ENCODE measurements at regions not wholly inside any gene's neighbourhood (a gene's known extent, or its start where the extent isn't known, plus 50 kb on each side); places are given as distances from the start of the nearest gene placed in this dataset.

DNA sequence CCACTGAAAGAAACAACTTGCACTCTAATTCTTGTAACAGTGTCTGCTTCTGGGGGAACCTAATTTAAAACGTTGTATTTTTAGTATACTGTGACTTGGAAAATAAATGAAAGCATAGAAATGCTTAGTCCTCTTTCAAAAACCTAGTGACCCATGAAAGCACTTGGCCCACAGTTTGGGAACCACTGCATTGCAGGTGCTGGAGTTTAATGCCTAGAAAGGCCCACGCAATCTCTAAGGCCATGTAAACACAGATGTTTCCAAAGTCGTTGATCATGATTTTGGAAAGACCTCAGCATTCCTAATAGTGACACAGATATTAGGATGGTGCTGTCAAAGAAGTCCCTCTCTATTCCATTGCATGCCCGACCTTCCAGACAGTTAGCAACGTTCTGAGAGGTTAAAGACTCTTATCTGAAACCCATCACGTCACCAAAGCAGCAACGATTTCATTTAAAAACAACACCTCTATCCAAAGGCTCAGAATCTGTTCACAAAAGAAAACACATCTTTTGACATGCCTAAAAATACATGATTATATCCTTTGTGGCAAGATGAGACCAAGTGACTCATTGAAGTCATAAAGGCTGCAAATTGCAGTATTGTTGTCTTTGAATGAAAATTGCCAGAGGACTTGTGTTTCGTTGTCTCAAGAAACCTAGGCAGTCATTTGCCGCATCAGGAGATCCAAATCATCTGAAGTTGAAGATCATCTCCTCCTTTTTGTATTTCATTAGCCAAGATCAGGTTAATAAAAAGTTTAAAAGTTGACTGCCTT is 328.0 kb upstream of the ZNF507 start:
- Histone ChIP-seq H4K5ac (ENCODE audit: insufficient read length, low read depth, low read length) (no peak overlapping the region), H3K56ac (replicated peaks; ENCODE audit: insufficient read length, low read depth, low read length) (no peak overlapping the region), H2AFZ (ENCODE audit: low read length) (no peak overlapping the region), H3K4me1 (replicated peaks in 1 of 4; ENCODE audit: control insufficient read depth in 3 of 4, insufficient read depth in 4 of 4, low read length in 3 of 4) (no peaks in the 10 kb centered on the region), H2BK5ac (ENCODE audit: low read depth, low read length) (no peak overlapping the region), H3K27me3 (replicated peaks in 1 of 4; ENCODE audit: control insufficient read depth in 3 of 4, extremely low read depth in 1 of 4, insufficient read depth in 3 of 4, low read length in 3 of 4) (no peaks in the 10 kb centered on the region), H4K20me1 (replicated peaks in 1 of 2; ENCODE audit: control insufficient read depth in 1 of 2, insufficient read depth in 2 of 2, low read length in 2 of 2) (no peaks in the 10 kb centered on the region), H3K9me3 (ENCODE audit: insufficient read depth in 2 of 2, low read depth in 1 of 2, low read length in 1 of 2) (no peaks in the 10 kb centered on the region), H3K23me2 (ENCODE audit: low read depth, low read length) (no peaks in the 10 kb centered on the region), H2BK120ac (replicated peaks; ENCODE audit: low read depth, low read length) (no peak overlapping the region), H2BK15ac (ENCODE audit: low read length) (no peak overlapping the region), H2AK5ac (ENCODE audit: low read depth, low read length) (no peak overlapping the region), H4K91ac (replicated peaks; ENCODE audit: insufficient read length, low read length) (no peak overlapping the region), H3K14ac (ENCODE audit: insufficient read length) (no peak overlapping the region), H3K18ac (ENCODE audit: extremely low read depth, low read length) (no peak overlapping the region), H3K9ac (replicated peaks in 1 of 4; ENCODE audit: extremely low read depth in 1 of 4, low read depth in 3 of 4, low read length in 3 of 4) (no peak overlapping the region), H3K23ac (ENCODE audit: insufficient read length) (no peak overlapping the region), H4K8ac (ENCODE audit: extremely low read depth, insufficient read depth, low read length) (no peak overlapping the region), H3K27ac (ENCODE audit: low read depth, low read length) (no peak overlapping the region), H2BK20ac (ENCODE audit: low read length) (no peak overlapping the region), H3K4me2 (ENCODE audit: insufficient read depth in 1 of 2, low read depth in 2 of 2, low read length in 2 of 2) (no peak overlapping the region), H3K36me3 (ENCODE audit: control insufficient read depth in 2 of 4, insufficient read depth in 4 of 4, low read length in 3 of 4) (no peaks in the 10 kb centered on the region), H2BK12ac (ENCODE audit: low read depth, low read length) (no peak overlapping the region), H3K79me2 (ENCODE audit: control insufficient read depth in 1 of 2, insufficient read depth in 2 of 2, low read length in 2 of 2) (no peaks in the 10 kb centered on the region), H3K4me3 (ENCODE audit: extremely low read depth in 1 of 4, insufficient read depth in 2 of 4, low read depth in 3 of 4, low read length in 4 of 4) (no peak overlapping the region), H3K79me1 (ENCODE audit: low read depth, low read length) (no peaks in the 10 kb centered on the region), H3K4ac (replicated peaks; ENCODE audit: insufficient read length, low read depth, low read length) (no peak overlapping the region)
- 85% methylated on average over 9 of the region's 9 CpGs; no CpG with 5 or more reads in 1 of the 2 experiments for WGBS, 2 experiments (ENCODE audit: extremely low coverage in 1 of 2, insufficient coverage in 1 of 2, insufficient read length in 1 of 2, insufficient replicate concordance in 2 of 2, low coverage in 1 of 2, low lambda C conversion rate in 2 of 2, missing lambda C conversion rate in 1 of 2)
- CTCF ChIA-PET (ENCODE audit: partially characterized antibody): no interaction called here
- DNase-seq (ENCODE audit: low read depth in 1 of 2, low spot score in 2 of 2) (no peak), FAIRE-seq (no peak)
- POLR2A ChIA-PET (ENCODE audit: partially characterized antibody): no interaction called here
- TF ChIP-seq SIN3A (conservative IDR thresholded peaks at IDR 0.05 in 1 of 2, IDR thresholded peaks at IDR 0.05 in 1 of 2; ENCODE audit: low read depth in 1 of 2, low read length in 2 of 2) (no peak), HDAC2 (IDR thresholded peaks at IDR 0.05; ENCODE audit: borderline replicate concordance in 1 of 2, low read depth in 2 of 2, low read length in 2 of 2) (no peak), EZH2 (IDR thresholded peaks at IDR 0.05; ENCODE audit: low read depth, low read length, severe bottlenecking) (no peak), RXRA (IDR thresholded peaks at IDR 0.05; ENCODE audit: insufficient read depth, low read depth, low read length) (no peak), SIX5 (IDR thresholded peaks at IDR 0.05; ENCODE audit: low read depth, low read length) (no peak), GTF2F1 (IDR thresholded peaks at IDR 0.05; ENCODE audit: borderline replicate concordance, low read depth, low read length) (no peak), SUZ12 (IDR thresholded peaks at IDR 0.05; ENCODE audit: low read length) (no peak), ZNF274 (IDR thresholded peaks at IDR 0.05; ENCODE audit: borderline replicate concordance, extremely low read depth, low read length) (no peak), JUND (IDR thresholded peaks at IDR 0.05; ENCODE audit: low read length) (no peak)
- TF ChIP-seq, protein P1, sequence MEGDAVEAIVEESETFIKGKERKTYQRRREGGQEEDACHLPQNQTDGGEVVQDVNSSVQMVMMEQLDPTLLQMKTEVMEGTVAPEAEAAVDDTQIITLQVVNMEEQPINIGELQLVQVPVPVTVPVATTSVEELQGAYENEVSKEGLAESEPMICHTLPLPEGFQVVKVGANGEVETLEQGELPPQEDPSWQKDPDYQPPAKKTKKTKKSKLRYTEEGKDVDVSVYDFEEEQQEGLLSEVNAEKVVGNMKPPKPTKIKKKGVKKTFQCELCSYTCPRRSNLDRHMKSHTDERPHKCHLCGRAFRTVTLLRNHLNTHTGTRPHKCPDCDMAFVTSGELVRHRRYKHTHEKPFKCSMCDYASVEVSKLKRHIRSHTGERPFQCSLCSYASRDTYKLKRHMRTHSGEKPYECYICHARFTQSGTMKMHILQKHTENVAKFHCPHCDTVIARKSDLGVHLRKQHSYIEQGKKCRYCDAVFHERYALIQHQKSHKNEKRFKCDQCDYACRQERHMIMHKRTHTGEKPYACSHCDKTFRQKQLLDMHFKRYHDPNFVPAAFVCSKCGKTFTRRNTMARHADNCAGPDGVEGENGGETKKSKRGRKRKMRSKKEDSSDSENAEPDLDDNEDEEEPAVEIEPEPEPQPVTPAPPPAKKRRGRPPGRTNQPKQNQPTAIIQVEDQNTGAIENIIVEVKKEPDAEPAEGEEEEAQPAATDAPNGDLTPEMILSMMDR (IDR thresholded peaks at IDR 0.05; ENCODE audit: control extremely low read depth in 1 of 3, insufficient read depth in 1 of 3, low read depth in 1 of 3, low read length in 3 of 3): no peak
